Lung (tissue), 11 donors: ENCODE measurements at regions not wholly inside any gene's neighbourhood (a gene's known extent, or its start where the extent isn't known, plus 50 kb on each side); places are given as distances from the start of the nearest gene placed in this dataset.

Source experiments
- ATAC-seq: fragments of 200-7000 bp; cut with Tn5 transposase; one replicate; pipeline ENCODE4 v1.9.1; 2020; ENCODE audit warnings: moderate number of reproducible peaks; ENCODE audit not compliant: insufficient read depth, low FRiP score
- DNase-seq, 3 donors: peaks; one replicate each; pipeline ENCODE4 v3.0.0-alpha.2; 2013 to 2017
- H3K27ac ChIP-seq, 2 donors: one replicate each; pipeline ENCODE4 v1.5.1; 2013; ENCODE audit warnings: mild to moderate bottlenecking in 2 of 2, moderate library complexity in 2 of 2, control low read depth in 1 of 2, inconsistent platforms in 1 of 2, low read depth in 1 of 2, low read length in 1 of 2
- H3K27me3 ChIP-seq, 3 donors: one replicate each; pipeline ENCODE4 v1.5.1; 2013; ENCODE audit warnings: low read length in 2 of 3; ENCODE audit not compliant: control insufficient read depth in 3 of 3, insufficient read depth in 3 of 3
- H3K36me3 ChIP-seq, 4 donors: one replicate each; pipeline ENCODE4 v1.5.1; 2013; ENCODE audit warnings: low read length in 4 of 4, mild to moderate bottlenecking in 1 of 4, moderate library complexity in 1 of 4; ENCODE audit not compliant: control insufficient read depth in 4 of 4, insufficient read depth in 4 of 4
- H3K4me1 ChIP-seq, 5 donors: one replicate each; pipeline ENCODE4 v1.5.1; 2013; ENCODE audit warnings: low read length in 5 of 5, mild to moderate bottlenecking in 2 of 5, moderate library complexity in 1 of 5; ENCODE audit not compliant: control insufficient read depth in 5 of 5, insufficient read depth in 5 of 5
- H3K4me3 ChIP-seq: one replicate; pipeline ENCODE4 v1.5.1; 2013; ENCODE audit warnings: mild to moderate bottlenecking, control low read depth, moderate library complexity
- H3K9ac ChIP-seq, 2 donors: one replicate each; pipeline ENCODE4 v1.5.1; 2013; ENCODE audit warnings: low read length in 2 of 2, control low read depth in 1 of 2; ENCODE audit not compliant: insufficient read depth in 1 of 2
- H3K9me3 ChIP-seq, 4 donors: one replicate each; pipeline ENCODE4 v1.5.1; 2013; ENCODE audit warnings: low read length in 3 of 4, mild to moderate bottlenecking in 1 of 4, moderate library complexity in 1 of 4; ENCODE audit not compliant: control insufficient read depth in 4 of 4, insufficient read depth in 3 of 4
- CTCF ChIP-seq: IDR thresholded peaks from 2 replicates; pipeline ENCODE4 v1.5.1; 2012; ENCODE audit warnings: mild to moderate bottlenecking; ENCODE audit errors: control extremely low read depth, extremely low read depth
- WGBS, 2 donors: extraction: QIAGEN DNeasy Blood & Tissue Kit; methylation state at CpG; one replicate each; pipeline ENCODE4 v1.1.7; 2013; 5-methylcytosine and 5-hydroxymethylcytosine counted together
- donor health status: control.
- donor health status: control.
- donor health status: Bipolar disorder and iron deficiency.
- donor health status: healthy.
- donor health status: DM: yes; HTN: yes; CAD: no.

- ATAC-seq (no peak), DNase-seq (no peak)
- Histone ChIP-seq H3K36me3 (no peaks in the 10 kb centered on the region), H3K27me3 (peaks cover 0 to 2% (median 0%) of the 10 kb centered on the region in 3 donors), H3K4me1 (no peaks in the 10 kb centered on the region), H3K9me3 (no peaks in the 10 kb centered on the region), H3K9ac (no peak overlapping the region), H3K27ac (no peak overlapping the region), H3K4me3 (no peak overlapping the region)
- WGBS, 2 donors = 73 to 75% methylated on average over 15 of the region's 15 CpGs
- TF ChIP-seq CTCF = no peak
Measured at GRCh38 chr16:13552062-13552959, 367.6 kb upstream of the ERCC4 start.

GRCh38 chr16:13552960-13553257 is 367.0 kb upstream of the ERCC4 start:
- H3K4me1 ChIP-seq = no peaks in the 10 kb centered on the region
- no peak for ATAC-seq
- peaks cover 0 to 2% (median 0%) of the 10 kb centered on the region in 3 donors for H3K27me3 ChIP-seq
- no peak for DNase-seq
- H3K9ac ChIP-seq = no peak overlapping the region
- H3K9me3 ChIP-seq = no peaks in the 10 kb centered on the region
- no peaks in the 10 kb centered on the region for H3K36me3 ChIP-seq
- no peak overlapping the region for H3K4me3 ChIP-seq
- TF ChIP-seq CTCF = no peak
- H3K27ac ChIP-seq = no peak overlapping the region

- H3K27me3 ChIP-seq = peaks cover 0 to 2% (median 0%) of the 10 kb centered on the region in 3 donors
- H3K36me3 ChIP-seq = no peaks in the 10 kb centered on the region
- DNase-seq (no peak), ATAC-seq (no peak)
- TF ChIP-seq CTCF = no peak
- no peak overlapping the region for H3K27ac ChIP-seq
- H3K9ac ChIP-seq = no peak overlapping the region
- H3K4me1 ChIP-seq = no peaks in the 10 kb centered on the region
- H3K9me3 ChIP-seq = no peaks in the 10 kb centered on the region
- WGBS, 2 donors = 75 to 84% methylated on average over 6 of the region's 6 CpGs
- H3K4me3 ChIP-seq = no peak overlapping the region
Measured at GRCh38 chr16:13553453-13553985, 366.4 kb upstream of the ERCC4 start.
